ENCODE measurements at regions not wholly inside any gene's neighbourhood (a gene's known extent, or its start where the extent isn't known, plus 50 kb on each side); places are given as distances from the start of the nearest gene placed in this dataset.

GRCh38 chr6:6438286-6438685, 117.8 kb upstream of the F13A1 start:
- peaks cover 0 to 9% (median 4%) of the 10 kb centered on the region in 7 donors for H3K9me3 Mint-ChIP-seq
- WGBS (ENCODE audit: insufficient coverage) = 80% methylated on average over 1 of the region's 2 CpGs
- intact Hi-C loops (cut with micrococcal nuclease) = no loop called here

GRCh38 chr6:6439778-6440177, 119.3 kb upstream of the F13A1 start:
- Mint-ChIP-seq H3K27ac (peak overlapping the region in 1 of 7 donors; percentile 7), H3K9me3 (peaks cover 0 to 9% (median 4%) of the 10 kb centered on the region in 7 donors), H3K36me3 (no peaks in the 10 kb centered on the region), H3K27me3 (ENCODE audit: low read depth in 3 of 3) (peaks cover 0 to 4% (median 0%) of the 10 kb centered on the region in 3 donors), H3K4me3 (no peak overlapping the region), H3K4me1 (peaks cover 12% of the 10 kb centered on the region)
- WGBS (ENCODE audit: insufficient coverage) = 100% methylated on average over 1 of the region's 1 CpG
- Histone ChIP-seq H3K79me2 (ENCODE audit: insufficient read depth, low read length) (no peaks in the 10 kb centered on the region), H2AFZ (ENCODE audit: insufficient read depth, low read depth, low read length, poor library complexity, severe bottlenecking) (peak overlapping the region; percentile 48), H3K27ac (ENCODE audit: low read depth in 1 of 2, low read length in 2 of 2) (no peak overlapping the region), H3K36me3 (replicated peaks in 1 of 2; ENCODE audit: control insufficient read depth in 1 of 2, insufficient read depth in 2 of 2, low read length in 2 of 2) (no peaks in the 10 kb centered on the region), H3K9me3 (replicated peaks in 1 of 2; ENCODE audit: control insufficient read depth in 1 of 2, insufficient read depth in 1 of 2, low read length in 2 of 2) (no peaks in the 10 kb centered on the region), H3K4me1 (ENCODE audit: control insufficient read depth in 1 of 2, insufficient read depth in 2 of 2, low read length in 2 of 2) (peaks cover 0 to 7% of the 10 kb centered on the region in 2 donors), H3K27me3 (ENCODE audit: control insufficient read depth in 2 of 2, insufficient read depth in 2 of 2, low read length in 2 of 2) (no peaks in the 10 kb centered on the region), H3K9ac (ENCODE audit: insufficient read depth, low read length, poor library complexity, severe bottlenecking) (no peak overlapping the region), H3K4me3 (replicated peaks in 1 of 3; ENCODE audit: low read depth in 2 of 3, low read length in 3 of 3) (no peak overlapping the region), H3K4me2 (replicated peaks; ENCODE audit: extremely low read depth, low read length, poor library complexity, severe bottlenecking) (no peak overlapping the region), H4K20me1 (ENCODE audit: insufficient read depth, low read length) (no peaks in the 10 kb centered on the region)
- no peak for DNase-seq
- intact Hi-C loops (cut with micrococcal nuclease) = no loop called here
- TF ChIP-seq, protein P1, sequence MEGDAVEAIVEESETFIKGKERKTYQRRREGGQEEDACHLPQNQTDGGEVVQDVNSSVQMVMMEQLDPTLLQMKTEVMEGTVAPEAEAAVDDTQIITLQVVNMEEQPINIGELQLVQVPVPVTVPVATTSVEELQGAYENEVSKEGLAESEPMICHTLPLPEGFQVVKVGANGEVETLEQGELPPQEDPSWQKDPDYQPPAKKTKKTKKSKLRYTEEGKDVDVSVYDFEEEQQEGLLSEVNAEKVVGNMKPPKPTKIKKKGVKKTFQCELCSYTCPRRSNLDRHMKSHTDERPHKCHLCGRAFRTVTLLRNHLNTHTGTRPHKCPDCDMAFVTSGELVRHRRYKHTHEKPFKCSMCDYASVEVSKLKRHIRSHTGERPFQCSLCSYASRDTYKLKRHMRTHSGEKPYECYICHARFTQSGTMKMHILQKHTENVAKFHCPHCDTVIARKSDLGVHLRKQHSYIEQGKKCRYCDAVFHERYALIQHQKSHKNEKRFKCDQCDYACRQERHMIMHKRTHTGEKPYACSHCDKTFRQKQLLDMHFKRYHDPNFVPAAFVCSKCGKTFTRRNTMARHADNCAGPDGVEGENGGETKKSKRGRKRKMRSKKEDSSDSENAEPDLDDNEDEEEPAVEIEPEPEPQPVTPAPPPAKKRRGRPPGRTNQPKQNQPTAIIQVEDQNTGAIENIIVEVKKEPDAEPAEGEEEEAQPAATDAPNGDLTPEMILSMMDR (IDR thresholded peaks at IDR 0.05) = no peak

More at GRCh38 chr6:6438286-6438685, 117.8 kb upstream of the F13A1 start:
- H3K4me3 Mint-ChIP-seq = no peak overlapping the region
- Histone ChIP-seq H3K27ac (ENCODE audit: low read depth in 1 of 2, low read length in 2 of 2) (no peak overlapping the region), H3K4me2 (replicated peaks; ENCODE audit: extremely low read depth, low read length, poor library complexity, severe bottlenecking) (no peak overlapping the region), H3K79me2 (ENCODE audit: insufficient read depth, low read length) (no peaks in the 10 kb centered on the region), H2AFZ (ENCODE audit: insufficient read depth, low read depth, low read length, poor library complexity, severe bottlenecking) (no peak overlapping the region), H3K27me3 (ENCODE audit: control insufficient read depth in 2 of 2, insufficient read depth in 2 of 2, low read length in 2 of 2) (no peaks in the 10 kb centered on the region), H3K4me3 (replicated peaks in 1 of 3; ENCODE audit: low read depth in 2 of 3, low read length in 3 of 3) (no peak overlapping the region), H3K36me3 (replicated peaks in 1 of 2; ENCODE audit: control insufficient read depth in 1 of 2, insufficient read depth in 2 of 2, low read length in 2 of 2) (no peaks in the 10 kb centered on the region), H3K9ac (ENCODE audit: insufficient read depth, low read length, poor library complexity, severe bottlenecking) (no peak overlapping the region), H3K9me3 (replicated peaks in 1 of 2; ENCODE audit: control insufficient read depth in 1 of 2, insufficient read depth in 1 of 2, low read length in 2 of 2) (no peaks in the 10 kb centered on the region), H4K20me1 (ENCODE audit: insufficient read depth, low read length) (no peaks in the 10 kb centered on the region), H3K4me1 (ENCODE audit: control insufficient read depth in 1 of 2, insufficient read depth in 2 of 2, low read length in 2 of 2) (peaks cover 0 to 7% of the 10 kb centered on the region in 2 donors)
- TF ChIP-seq, protein P1 (IDR thresholded peaks at IDR 0.05) = no peak
- H3K4me1 Mint-ChIP-seq = peaks cover 12% of the 10 kb centered on the region
- no peak overlapping the region for H3K27ac Mint-ChIP-seq
- no peak for DNase-seq
- H3K36me3 Mint-ChIP-seq = no peaks in the 10 kb centered on the region
- peaks cover 0 to 4% (median 0%) of the 10 kb centered on the region in 3 donors for H3K27me3 Mint-ChIP-seq (ENCODE audit: low read depth in 3 of 3)

All from CD14-positive monocyte (primary cell).